SK-N-SH (cell line): ENCODE measurements at regions not wholly inside any gene's neighbourhood (a gene's known extent, or its start where the extent isn't known, plus 50 kb on each side); places are given as distances from the start of the nearest gene placed in this dataset.

ENCODE experiments used
- EP300 ChIP-seq, 2 experiments: IDR thresholded peaks; 2 replicates each; pipeline versions ENCODE4 v1.4.0 to v1.6.1; 2012; ENCODE audit warnings: borderline replicate concordance in 1 of 2, low read depth in 1 of 2, low read length in 1 of 2
- GATA2 ChIP-seq: sonication (generic); formaldehyde crosslinking; IDR thresholded peaks from 2 replicates; pipeline ENCODE4 v1.5.0; 2020; ENCODE audit warnings: mild to moderate bottlenecking, missing genetic modification reagents
- MXI1 ChIP-seq: IDR thresholded peaks from 2 replicates; pipeline ENCODE4 v1.6.1; 2012; ENCODE audit warnings: mild to moderate bottlenecking, low read depth, low read length, improper control_type of control experiment
- TAF1 ChIP-seq: IDR thresholded peaks from 2 replicates; pipeline ENCODE4 v1.6.1; 2012; ENCODE audit warnings: low read depth, mild to moderate bottlenecking, low read length, moderate library complexity, borderline replicate concordance
- TEAD4 ChIP-seq: IDR thresholded peaks from 2 replicates; pipeline ENCODE4 v1.4.0; 2012; ENCODE audit warnings: mild to moderate bottlenecking, borderline replicate concordance; ENCODE audit not compliant: insufficient read depth
- YY1 ChIP-seq: IDR thresholded peaks from 2 replicates; pipeline ENCODE4 v1.4.0; 2012; ENCODE audit warnings: low read depth, mild to moderate bottlenecking
- TF ChIP-seq, protein P1 (sequence below): fragments of 200-600 bp; sonication (generic); IDR thresholded peaks from 2 replicates; pipeline ENCODE4 v1.6.1; 2017; ENCODE audit warnings: antibody characterized with exemption, mild to moderate bottlenecking, moderate library complexity
- TF ChIP-seq, protein P2 (sequence below): IDR thresholded peaks from 2 replicates; pipeline ENCODE4 v1.6.1; 2012; ENCODE audit warnings: mild to moderate bottlenecking, low read depth, low read length, moderate library complexity
- TF ChIP-seq, protein P3 (sequence below): IDR thresholded peaks from 2 replicates; pipeline ENCODE4 v1.4.0; 2012; ENCODE audit warnings: low read depth
- TF ChIP-seq, protein P4 (sequence below): fragments of 150-350 bp; IDR thresholded peaks from 2 replicates; pipeline ENCODE4 v1.6.1; 2016; ENCODE audit warnings: mild to moderate bottlenecking, low read depth, low read length
- TF ChIP-seq, protein P5 (sequence below): fragments of 150-350 bp; IDR thresholded peaks from 2 replicates; pipeline ENCODE4 v1.6.1; 2017; ENCODE audit warnings: antibody characterized with exemption, low read length, low read depth, borderline replicate concordance

DNA sequence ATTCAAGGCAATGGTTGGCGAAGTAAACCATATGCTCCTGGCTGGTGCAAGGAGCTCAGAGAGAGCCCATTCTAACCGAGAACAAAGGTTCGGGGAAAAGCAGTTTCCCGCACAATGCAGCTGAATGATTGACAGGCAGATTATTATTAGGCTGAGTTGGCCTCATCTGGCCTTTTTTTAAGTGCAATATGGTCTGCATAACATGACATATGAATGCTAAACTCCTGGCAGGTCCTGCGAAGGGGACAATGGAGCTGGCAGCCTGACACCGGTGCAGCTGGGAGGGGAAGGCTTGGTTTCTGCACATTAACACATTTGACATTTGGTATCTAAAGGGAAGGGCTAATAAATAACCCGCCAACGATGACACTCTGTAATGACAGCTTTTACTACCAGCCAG lies 92.0 kb downstream of the MIS18A start:
- TF ChIP-seq, protein P1, sequence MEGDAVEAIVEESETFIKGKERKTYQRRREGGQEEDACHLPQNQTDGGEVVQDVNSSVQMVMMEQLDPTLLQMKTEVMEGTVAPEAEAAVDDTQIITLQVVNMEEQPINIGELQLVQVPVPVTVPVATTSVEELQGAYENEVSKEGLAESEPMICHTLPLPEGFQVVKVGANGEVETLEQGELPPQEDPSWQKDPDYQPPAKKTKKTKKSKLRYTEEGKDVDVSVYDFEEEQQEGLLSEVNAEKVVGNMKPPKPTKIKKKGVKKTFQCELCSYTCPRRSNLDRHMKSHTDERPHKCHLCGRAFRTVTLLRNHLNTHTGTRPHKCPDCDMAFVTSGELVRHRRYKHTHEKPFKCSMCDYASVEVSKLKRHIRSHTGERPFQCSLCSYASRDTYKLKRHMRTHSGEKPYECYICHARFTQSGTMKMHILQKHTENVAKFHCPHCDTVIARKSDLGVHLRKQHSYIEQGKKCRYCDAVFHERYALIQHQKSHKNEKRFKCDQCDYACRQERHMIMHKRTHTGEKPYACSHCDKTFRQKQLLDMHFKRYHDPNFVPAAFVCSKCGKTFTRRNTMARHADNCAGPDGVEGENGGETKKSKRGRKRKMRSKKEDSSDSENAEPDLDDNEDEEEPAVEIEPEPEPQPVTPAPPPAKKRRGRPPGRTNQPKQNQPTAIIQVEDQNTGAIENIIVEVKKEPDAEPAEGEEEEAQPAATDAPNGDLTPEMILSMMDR = no peak
- TF ChIP-seq EP300 (IDR thresholded peaks at IDR 0.05; ENCODE audit: borderline replicate concordance in 1 of 2, low read depth in 1 of 2, low read length in 1 of 2) = no peak
- no peak for TF ChIP-seq MXI1
- no peak for TF ChIP-seq TEAD4
- TF ChIP-seq GATA2 = no peak
- no peak for TF ChIP-seq YY1
- TF ChIP-seq, protein P2, sequence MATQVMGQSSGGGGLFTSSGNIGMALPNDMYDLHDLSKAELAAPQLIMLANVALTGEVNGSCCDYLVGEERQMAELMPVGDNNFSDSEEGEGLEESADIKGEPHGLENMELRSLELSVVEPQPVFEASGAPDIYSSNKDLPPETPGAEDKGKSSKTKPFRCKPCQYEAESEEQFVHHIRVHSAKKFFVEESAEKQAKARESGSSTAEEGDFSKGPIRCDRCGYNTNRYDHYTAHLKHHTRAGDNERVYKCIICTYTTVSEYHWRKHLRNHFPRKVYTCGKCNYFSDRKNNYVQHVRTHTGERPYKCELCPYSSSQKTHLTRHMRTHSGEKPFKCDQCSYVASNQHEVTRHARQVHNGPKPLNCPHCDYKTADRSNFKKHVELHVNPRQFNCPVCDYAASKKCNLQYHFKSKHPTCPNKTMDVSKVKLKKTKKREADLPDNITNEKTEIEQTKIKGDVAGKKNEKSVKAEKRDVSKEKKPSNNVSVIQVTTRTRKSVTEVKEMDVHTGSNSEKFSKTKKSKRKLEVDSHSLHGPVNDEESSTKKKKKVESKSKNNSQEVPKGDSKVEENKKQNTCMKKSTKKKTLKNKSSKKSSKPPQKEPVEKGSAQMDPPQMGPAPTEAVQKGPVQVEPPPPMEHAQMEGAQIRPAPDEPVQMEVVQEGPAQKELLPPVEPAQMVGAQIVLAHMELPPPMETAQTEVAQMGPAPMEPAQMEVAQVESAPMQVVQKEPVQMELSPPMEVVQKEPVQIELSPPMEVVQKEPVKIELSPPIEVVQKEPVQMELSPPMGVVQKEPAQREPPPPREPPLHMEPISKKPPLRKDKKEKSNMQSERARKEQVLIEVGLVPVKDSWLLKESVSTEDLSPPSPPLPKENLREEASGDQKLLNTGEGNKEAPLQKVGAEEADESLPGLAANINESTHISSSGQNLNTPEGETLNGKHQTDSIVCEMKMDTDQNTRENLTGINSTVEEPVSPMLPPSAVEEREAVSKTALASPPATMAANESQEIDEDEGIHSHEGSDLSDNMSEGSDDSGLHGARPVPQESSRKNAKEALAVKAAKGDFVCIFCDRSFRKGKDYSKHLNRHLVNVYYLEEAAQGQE = no peak
- TF ChIP-seq, protein P3, sequence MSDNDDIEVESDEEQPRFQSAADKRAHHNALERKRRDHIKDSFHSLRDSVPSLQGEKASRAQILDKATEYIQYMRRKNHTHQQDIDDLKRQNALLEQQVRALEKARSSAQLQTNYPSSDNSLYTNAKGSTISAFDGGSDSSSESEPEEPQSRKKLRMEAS = no peak
- TF ChIP-seq, protein P4, sequence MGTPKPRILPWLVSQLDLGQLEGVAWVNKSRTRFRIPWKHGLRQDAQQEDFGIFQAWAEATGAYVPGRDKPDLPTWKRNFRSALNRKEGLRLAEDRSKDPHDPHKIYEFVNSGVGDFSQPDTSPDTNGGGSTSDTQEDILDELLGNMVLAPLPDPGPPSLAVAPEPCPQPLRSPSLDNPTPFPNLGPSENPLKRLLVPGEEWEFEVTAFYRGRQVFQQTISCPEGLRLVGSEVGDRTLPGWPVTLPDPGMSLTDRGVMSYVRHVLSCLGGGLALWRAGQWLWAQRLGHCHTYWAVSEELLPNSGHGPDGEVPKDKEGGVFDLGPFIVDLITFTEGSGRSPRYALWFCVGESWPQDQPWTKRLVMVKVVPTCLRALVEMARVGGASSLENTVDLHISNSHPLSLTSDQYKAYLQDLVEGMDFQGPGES = no peak
- TF ChIP-seq, protein P5, sequence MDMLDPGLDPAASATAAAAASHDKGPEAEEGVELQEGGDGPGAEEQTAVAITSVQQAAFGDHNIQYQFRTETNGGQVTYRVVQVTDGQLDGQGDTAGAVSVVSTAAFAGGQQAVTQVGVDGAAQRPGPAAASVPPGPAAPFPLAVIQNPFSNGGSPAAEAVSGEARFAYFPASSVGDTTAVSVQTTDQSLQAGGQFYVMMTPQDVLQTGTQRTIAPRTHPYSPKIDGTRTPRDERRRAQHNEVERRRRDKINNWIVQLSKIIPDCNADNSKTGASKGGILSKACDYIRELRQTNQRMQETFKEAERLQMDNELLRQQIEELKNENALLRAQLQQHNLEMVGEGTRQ = no peak
- TF ChIP-seq TAF1 = no peak
